ENCODE measurements at regions not wholly inside any gene's neighbourhood (a gene's known extent, or its start where the extent isn't known, plus 50 kb on each side); places are given as distances from the start of the nearest gene placed in this dataset.

DNA sequence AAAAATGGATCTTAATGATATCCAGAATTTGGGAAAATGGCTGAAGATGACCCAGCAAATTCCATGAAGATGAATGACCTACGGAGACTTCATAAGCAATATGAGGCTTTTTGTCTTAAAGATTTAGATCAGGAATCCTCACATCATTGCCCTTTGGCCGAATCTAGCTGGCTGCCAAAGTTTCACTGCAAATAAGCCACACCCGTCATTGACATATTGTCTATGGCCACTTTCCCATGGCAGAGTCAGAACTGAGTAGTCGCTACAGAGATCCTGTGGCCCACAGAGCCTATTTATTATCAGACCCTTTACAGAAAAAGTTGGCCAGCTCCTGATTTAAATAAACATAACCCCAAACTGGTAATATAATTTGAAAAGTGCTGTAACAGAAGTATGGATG lies 307.4 kb upstream of the RARB start:
- SMC1A ChIA-PET (ENCODE audit: uncharacterized antibody, unreplicated experiment): interaction anchor here (1.0 kb wide), 1 partner anchor 255 kb away, joined by 3 read pairs; no protein-coding TSS in a partner anchor
- in situ Hi-C loops (cut with MboI) (no loop called here), intact Hi-C loops (cut with micrococcal nuclease; ENCODE audit: unreplicated experiment) (no loop called here)
- no peak for DNase-seq (ENCODE audit: low read depth, low spot score)
- H3K9me3 ChIP-seq (replicated peaks; ENCODE audit: control insufficient read depth, insufficient read depth, low read length): no peaks in the 10 kb centered on the region
- H3K79me2 ChIP-seq (ENCODE audit: control insufficient read depth, insufficient read depth, low read length): no peaks in the 10 kb centered on the region
- H3K4me3 ChIP-seq: no peak overlapping the region
- no peaks in the 10 kb centered on the region for H4K20me1 ChIP-seq (ENCODE audit: control insufficient read depth, insufficient read depth)
- 2% methylated on average over 4 of the region's 4 CpGs for WGBS (ENCODE audit: insufficient coverage, insufficient replicate concordance, low lambda C conversion rate, missing lambda C conversion rate)
- FAIRE-seq: no peak
- H3K27me3 ChIP-seq (replicated peaks in 1 of 2; ENCODE audit: control insufficient read depth in 2 of 2, insufficient read depth in 2 of 2, low read length in 1 of 2): no peaks in the 10 kb centered on the region
- H3K4me1 ChIP-seq (ENCODE audit: control insufficient read depth, insufficient read depth, low read length): no peaks in the 10 kb centered on the region
- H3K36me3 ChIP-seq (ENCODE audit: control insufficient read depth in 2 of 2, insufficient read depth in 2 of 2, low read length in 1 of 2): no peaks in the 10 kb centered on the region
- POLR2A ChIA-PET: no interaction called here
- no peak overlapping the region for H3K27ac ChIP-seq (ENCODE audit: control insufficient read depth, insufficient read depth)
- TF ChIP-seq CBX5 (IDR thresholded peaks at IDR 0.05; ENCODE audit: low read depth): no peak
- no peak overlapping the region for H2AFZ ChIP-seq (ENCODE audit: control insufficient read depth, low read depth, low read length)
- no TSS peak for BruUV-seq (replicated peaks)
- ATAC-seq: no peak
- CTCF ChIA-PET: interaction anchor here (0.8 kb wide), 1 partner anchor 10 kb away, joined by 3 read pairs; no protein-coding TSS in a partner anchor
- RAD21 ChIA-PET (ENCODE audit: unreplicated experiment): no interaction called here
- H3K9ac ChIP-seq (ENCODE audit: control insufficient read depth, insufficient read depth, low read length): no peak overlapping the region
- no peak overlapping the region for H3K4me2 ChIP-seq (ENCODE audit: control insufficient read depth, insufficient read depth)

DNA sequence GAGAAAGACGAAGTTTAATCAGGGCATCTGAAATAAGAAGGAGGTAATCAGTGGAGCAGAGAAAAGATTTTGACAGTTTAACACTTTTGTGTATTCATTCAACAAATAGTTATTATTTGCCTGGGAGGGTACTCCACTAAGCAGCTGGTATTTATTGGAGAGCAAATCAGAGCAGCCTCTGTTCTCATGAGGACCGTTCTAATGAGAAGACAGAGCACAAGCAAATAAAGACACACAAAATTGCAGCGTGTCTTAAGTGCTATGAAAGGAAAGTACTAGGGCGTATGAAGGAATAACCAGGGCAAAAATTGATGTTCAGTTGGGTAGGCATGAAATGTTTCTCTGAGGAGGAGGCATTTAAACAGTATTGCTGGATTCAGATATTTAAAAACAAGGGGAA lies 302.9 kb upstream of the RARB start:
- DNase-seq (ENCODE audit: low read depth, low spot score): no peak
- intact Hi-C loops (cut with micrococcal nuclease; ENCODE audit: unreplicated experiment): no loop called here
- H2AFZ ChIP-seq (ENCODE audit: control insufficient read depth, low read depth, low read length): no peak overlapping the region
- no peaks in the 10 kb centered on the region for H3K79me2 ChIP-seq (ENCODE audit: control insufficient read depth, insufficient read depth, low read length)
- H3K9me3 ChIP-seq (replicated peaks; ENCODE audit: control insufficient read depth, insufficient read depth, low read length): no peaks in the 10 kb centered on the region
- H3K9ac ChIP-seq (ENCODE audit: control insufficient read depth, insufficient read depth, low read length): no peak overlapping the region
- CTCF ChIA-PET: no interaction called here
- ATAC-seq: no peak
- no peaks in the 10 kb centered on the region for H3K27me3 ChIP-seq (replicated peaks in 1 of 2; ENCODE audit: control insufficient read depth in 2 of 2, insufficient read depth in 2 of 2, low read length in 1 of 2)
- SMC1A ChIA-PET (ENCODE audit: uncharacterized antibody, unreplicated experiment): no interaction called here
- TF ChIP-seq SUPT20H (IDR thresholded peaks at IDR 0.05; ENCODE audit: borderline replicate concordance, control insufficient read depth, low read depth, low read length) (no peak), EED (IDR thresholded peaks at IDR 0.05; ENCODE audit: low read depth) (no peak), CBX3 (IDR thresholded peaks at IDR 0.05; ENCODE audit: borderline replicate concordance, low read depth) (no peak), MYB (IDR thresholded peaks at IDR 0.05; ENCODE audit: borderline replicate concordance, low read depth, low read length) (no peak), NFYB (IDR thresholded peaks at IDR 0.05; ENCODE audit: insufficient read depth, low read depth, low read length) (no peak), FOS (IDR thresholded peaks at IDR 0.05; ENCODE audit: borderline replicate concordance, extremely low read depth, insufficient read length) (no peak), RUNX3 (IDR thresholded peaks at IDR 0.05; ENCODE audit: low read length) (no peak), BCL11A (IDR thresholded peaks at IDR 0.05; ENCODE audit: low read depth, low read length) (no peak), RAD51 (IDR thresholded peaks at IDR 0.05) (no peak)
- TF ChIP-seq, protein P1, sequence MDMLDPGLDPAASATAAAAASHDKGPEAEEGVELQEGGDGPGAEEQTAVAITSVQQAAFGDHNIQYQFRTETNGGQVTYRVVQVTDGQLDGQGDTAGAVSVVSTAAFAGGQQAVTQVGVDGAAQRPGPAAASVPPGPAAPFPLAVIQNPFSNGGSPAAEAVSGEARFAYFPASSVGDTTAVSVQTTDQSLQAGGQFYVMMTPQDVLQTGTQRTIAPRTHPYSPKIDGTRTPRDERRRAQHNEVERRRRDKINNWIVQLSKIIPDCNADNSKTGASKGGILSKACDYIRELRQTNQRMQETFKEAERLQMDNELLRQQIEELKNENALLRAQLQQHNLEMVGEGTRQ (IDR thresholded peaks at IDR 0.05; ENCODE audit: borderline replicate concordance, low read depth, low read length): no peak
- TF ChIP-seq, protein P2, sequence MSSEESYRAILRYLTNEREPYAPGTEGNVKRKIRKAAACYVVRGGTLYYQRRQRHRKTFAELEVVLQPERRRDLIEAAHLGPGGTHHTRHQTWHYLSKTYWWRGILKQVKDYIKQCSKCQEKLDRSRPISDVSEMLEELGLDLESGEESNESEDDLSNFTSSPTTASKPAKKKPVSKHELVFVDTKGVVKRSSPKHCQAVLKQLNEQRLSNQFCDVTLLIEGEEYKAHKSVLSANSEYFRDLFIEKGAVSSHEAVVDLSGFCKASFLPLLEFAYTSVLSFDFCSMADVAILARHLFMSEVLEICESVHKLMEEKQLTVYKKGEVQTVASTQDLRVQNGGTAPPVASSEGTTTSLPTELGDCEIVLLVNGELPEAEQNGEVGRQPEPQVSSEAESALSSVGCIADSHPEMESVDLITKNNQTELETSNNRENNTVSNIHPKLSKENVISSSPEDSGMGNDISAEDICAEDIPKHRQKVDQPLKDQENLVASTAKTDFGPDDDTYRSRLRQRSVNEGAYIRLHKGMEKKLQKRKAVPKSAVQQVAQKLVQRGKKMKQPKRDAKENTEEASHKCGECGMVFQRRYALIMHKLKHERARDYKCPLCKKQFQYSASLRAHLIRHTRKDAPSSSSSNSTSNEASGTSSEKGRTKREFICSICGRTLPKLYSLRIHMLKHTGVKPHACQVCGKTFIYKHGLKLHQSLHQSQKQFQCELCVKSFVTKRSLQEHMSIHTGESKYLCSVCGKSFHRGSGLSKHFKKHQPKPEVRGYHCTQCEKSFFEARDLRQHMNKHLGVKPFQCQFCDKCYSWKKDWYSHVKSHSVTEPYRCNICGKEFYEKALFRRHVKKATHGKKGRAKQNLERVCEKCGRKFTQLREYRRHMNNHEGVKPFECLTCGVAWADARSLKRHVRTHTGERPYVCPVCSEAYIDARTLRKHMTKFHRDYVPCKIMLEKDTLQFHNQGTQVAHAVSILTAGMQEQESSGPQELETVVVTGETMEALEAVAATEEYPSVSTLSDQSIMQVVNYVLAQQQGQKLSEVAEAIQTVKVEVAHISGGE (CRISPR knock-in tag; IDR thresholded peaks at IDR 0.05): no peak
- TF ChIP-seq, protein P3, sequence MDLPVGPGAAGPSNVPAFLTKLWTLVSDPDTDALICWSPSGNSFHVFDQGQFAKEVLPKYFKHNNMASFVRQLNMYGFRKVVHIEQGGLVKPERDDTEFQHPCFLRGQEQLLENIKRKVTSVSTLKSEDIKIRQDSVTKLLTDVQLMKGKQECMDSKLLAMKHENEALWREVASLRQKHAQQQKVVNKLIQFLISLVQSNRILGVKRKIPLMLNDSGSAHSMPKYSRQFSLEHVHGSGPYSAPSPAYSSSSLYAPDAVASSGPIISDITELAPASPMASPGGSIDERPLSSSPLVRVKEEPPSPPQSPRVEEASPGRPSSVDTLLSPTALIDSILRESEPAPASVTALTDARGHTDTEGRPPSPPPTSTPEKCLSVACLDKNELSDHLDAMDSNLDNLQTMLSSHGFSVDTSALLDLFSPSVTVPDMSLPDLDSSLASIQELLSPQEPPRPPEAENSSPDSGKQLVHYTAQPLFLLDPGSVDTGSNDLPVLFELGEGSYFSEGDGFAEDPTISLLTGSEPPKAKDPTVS (IDR thresholded peaks at IDR 0.05; ENCODE audit: low read depth, low read length): no peak
- no TSS peak for BruUV-seq (replicated peaks)
- no peak overlapping the region for H3K4me2 ChIP-seq (ENCODE audit: control insufficient read depth, insufficient read depth)
- H4K20me1 ChIP-seq (ENCODE audit: control insufficient read depth, insufficient read depth): no peaks in the 10 kb centered on the region
- POLR2A ChIA-PET: no interaction called here
- FAIRE-seq: no peak
- in situ Hi-C loops (cut with MboI): no loop called here
- no peaks in the 10 kb centered on the region for H3K4me1 ChIP-seq (ENCODE audit: control insufficient read depth, insufficient read depth, low read length)
- RAD21 ChIA-PET (ENCODE audit: unreplicated experiment): no interaction called here
- no peak overlapping the region for H3K4me3 ChIP-seq
- 0% methylated on average over 4 of the region's 4 CpGs for WGBS (ENCODE audit: insufficient coverage, insufficient replicate concordance, low lambda C conversion rate, missing lambda C conversion rate)
- no peak overlapping the region for H3K27ac ChIP-seq (ENCODE audit: control insufficient read depth, insufficient read depth)
- H3K36me3 ChIP-seq (ENCODE audit: control insufficient read depth in 2 of 2, insufficient read depth in 2 of 2, low read length in 1 of 2): no peaks in the 10 kb centered on the region

Measured in GM12878 (cell line).